Epithelial cell of esophagus (primary cell): ENCODE measurements at regions not wholly inside any gene's neighbourhood (a gene's known extent, or its start where the extent isn't known, plus 50 kb on each side); places are given as distances from the start of the nearest gene placed in this dataset.

Source experiments
- DNase-seq: peaks from one replicate; pipeline ENCODE4 v3.0.0; 2010; ENCODE audit warnings: low read depth
- H3K4me3 ChIP-seq: 2 replicates; pipeline ENCODE4 v1.5.1; 2011; ENCODE audit warnings: mild to moderate bottlenecking, low read length, control low read depth
- CTCF ChIP-seq: IDR thresholded peaks from 2 replicates; pipeline ENCODE4 v1.5.1; 2011; ENCODE audit warnings: low read depth, mild to moderate bottlenecking, low read length, control low read depth, inconsistent platforms; ENCODE audit not compliant: insufficient read depth; ENCODE audit errors: missing control alignments

GRCh38 chr11:106242718-106243415, 165.4 kb downstream of the AASDHPPT start:
- H3K4me3 ChIP-seq = no peak overlapping the region
- TF ChIP-seq CTCF = no peak
- no peak for DNase-seq

GRCh38 chr11:106246495-106246894, 169.0 kb downstream of the AASDHPPT start:
- no peak for TF ChIP-seq CTCF
- no peak for DNase-seq
- H3K4me3 ChIP-seq = no peak overlapping the region

GRCh38 chr11:106249617-106250239, 172.3 kb downstream of the AASDHPPT start:
- TF ChIP-seq CTCF = no peak
- no peak for DNase-seq
- no peak overlapping the region for H3K4me3 ChIP-seq

GRCh38 chr11:106262852-106263251, 185.4 kb downstream of the AASDHPPT start:
- H3K4me3 ChIP-seq = no peak overlapping the region
- DNase-seq = no peak
- TF ChIP-seq CTCF = no peak

GRCh38 chr11:106263527-106263926, 186.1 kb downstream of the AASDHPPT start:
- no peak for DNase-seq
- no peak for TF ChIP-seq CTCF
- H3K4me3 ChIP-seq = no peak overlapping the region

GRCh38 chr11:106271086-106271485, 193.6 kb downstream of the AASDHPPT start:
- no peak for TF ChIP-seq CTCF
- no peak overlapping the region for H3K4me3 ChIP-seq
- no peak for DNase-seq

- no peak for DNase-seq
- no peak overlapping the region for H3K4me3 ChIP-seq
- no peak for TF ChIP-seq CTCF
Measured at GRCh38 chr11:106271686-106272085, 194.2 kb downstream of the AASDHPPT start.
